CD4-positive, alpha-beta T cell (primary cell): ENCODE measurements at regions not wholly inside any gene's neighbourhood (a gene's known extent, or its start where the extent isn't known, plus 50 kb on each side); places are given as distances from the start of the nearest gene placed in this dataset.

ENCODE experiments used
- ATAC-seq: fragments of 200-7000 bp; cut with Tn5 transposase; one replicate; pipeline ENCODE4 v1.10.0; 2022; ENCODE audit warnings: mild to moderate bottlenecking; ENCODE audit not compliant: poor library complexity
- CTCF ChIA-PET: fragments of 350-600 bp; sonication (Branson Sonifier 250); formaldehyde crosslinking; loops from one replicate; lab custom pipeline; 2021; ENCODE audit warnings: antibody characterized with exemption, inconsistent platforms; lab: Charles Lee
- POLR2A ChIA-PET: fragments of 350-600 bp; sonication (Branson Sonifier 250); formaldehyde crosslinking; loops from one replicate; lab custom pipeline; 2021; ENCODE audit warnings: antibody characterized with exemption, inconsistent platforms; lab: Charles Lee
- DNase-seq, 14 experiments: peaks; one replicate each; pipeline ENCODE4 v3.0.0-alpha.2; 2013 to 2020; ENCODE audit warnings: mixed read lengths in 2 of 14
- H3K27ac ChIP-seq, 2 donors: one replicate each; pipeline versions ENCODE4 v1.5.1 to v1.7.0; 2013; ENCODE audit warnings: low read length in 2 of 2, low read depth in 1 of 2, mild to moderate bottlenecking in 1 of 2
- H3K27me3 ChIP-seq, 2 experiments: 1 replicate in 1 of 2; 2 replicates in 1 of 2; pipeline versions ENCODE4 v1.6.1 to v1.7.0; 2013; ENCODE audit warnings: low read length in 2 of 2, control low read depth in 1 of 2, mild to moderate bottlenecking in 1 of 2, moderate library complexity in 1 of 2; ENCODE audit not compliant: insufficient read depth in 2 of 2, control insufficient read depth in 1 of 2
- H3K36me3 ChIP-seq: one replicate; pipeline ENCODE4 v1.6.1; 2013; ENCODE audit warnings: low read length, control low read depth; ENCODE audit not compliant: insufficient read depth
- H3K4me1 ChIP-seq: one replicate; pipeline ENCODE4 v1.6.1; 2013; ENCODE audit warnings: low read length, control low read depth; ENCODE audit not compliant: insufficient read depth
- H3K4me3 ChIP-seq: one replicate; pipeline ENCODE4 v1.5.1; 2013; ENCODE audit warnings: mild to moderate bottlenecking, low read length, moderate library complexity
- H3K9me3 ChIP-seq, 2 experiments: 1 replicate in 1 of 2; 2 replicates in 1 of 2; pipeline versions ENCODE4 v1.6.1 to v1.7.0; 2013; ENCODE audit warnings: low read length in 2 of 2, mild to moderate bottlenecking in 2 of 2, control low read depth in 1 of 2, moderate library complexity in 1 of 2; ENCODE audit not compliant: control insufficient read depth in 1 of 2, insufficient read depth in 1 of 2
- H3K27ac Mint-ChIP-seq: one replicate; pipeline ENCODE4 v1.8.0; 2020; ENCODE audit warnings: mixed read lengths
- H3K27me3 Mint-ChIP-seq: one replicate; pipeline ENCODE4 v1.8.0; 2021; ENCODE audit warnings: mixed read lengths
- H3K36me3 Mint-ChIP-seq: one replicate; pipeline ENCODE4 v1.8.0; 2021; ENCODE audit warnings: low read depth, mixed read lengths
- H3K4me1 Mint-ChIP-seq: one replicate; pipeline ENCODE4 v1.8.0; 2021; ENCODE audit warnings: low read depth, mixed read lengths
- H3K4me3 Mint-ChIP-seq: one replicate; pipeline ENCODE4 v1.8.0; 2020; ENCODE audit warnings: mild to moderate bottlenecking, mixed read lengths
- H3K9me3 Mint-ChIP-seq: one replicate; pipeline ENCODE4 v1.8.0; 2020; ENCODE audit warnings: mixed read lengths
- intact Hi-C, 2 experiments: fragments of 100-400 bp; cut with DNase I in 1 of 2; cut with micrococcal nuclease in 1 of 2; formaldehyde crosslinking; loops; one replicate each; pipeline versions ENCODE4 v1.15.1 to v1.9.0; 2023 to 2025; cut with DNase I, micrococcal nuclease
- TF ChIP-seq, protein P1 (sequence below): fragments of 200-600 bp; IDR thresholded peaks from one replicate; pipeline ENCODE4 v1.8.0; 2022; ENCODE audit warnings: antibody characterized with exemption, mild to moderate bottlenecking

DNA sequence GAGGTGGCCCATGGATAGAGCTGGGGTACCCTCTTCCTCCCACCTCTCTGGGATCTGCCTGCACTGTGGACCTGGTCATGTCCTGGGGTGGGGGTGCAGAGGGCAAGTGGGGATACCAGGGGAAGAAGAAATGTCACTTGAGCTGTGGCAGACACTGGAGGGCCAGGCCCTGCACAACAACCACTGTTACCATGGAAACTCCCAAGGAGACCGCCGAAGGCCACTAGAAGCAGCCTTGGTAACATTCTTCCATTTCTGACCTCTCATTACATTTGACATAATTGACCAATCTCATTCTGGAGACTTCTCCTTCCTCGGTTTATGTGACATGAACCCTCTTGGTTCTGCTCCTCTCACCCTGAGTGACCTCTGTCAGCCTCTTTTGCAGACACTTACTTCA is 179.9 kb upstream of the SERP2 start:
- H3K4me3 ChIP-seq = no peak overlapping the region
- no peak overlapping the region for H3K27ac ChIP-seq
- TF ChIP-seq, protein P1, sequence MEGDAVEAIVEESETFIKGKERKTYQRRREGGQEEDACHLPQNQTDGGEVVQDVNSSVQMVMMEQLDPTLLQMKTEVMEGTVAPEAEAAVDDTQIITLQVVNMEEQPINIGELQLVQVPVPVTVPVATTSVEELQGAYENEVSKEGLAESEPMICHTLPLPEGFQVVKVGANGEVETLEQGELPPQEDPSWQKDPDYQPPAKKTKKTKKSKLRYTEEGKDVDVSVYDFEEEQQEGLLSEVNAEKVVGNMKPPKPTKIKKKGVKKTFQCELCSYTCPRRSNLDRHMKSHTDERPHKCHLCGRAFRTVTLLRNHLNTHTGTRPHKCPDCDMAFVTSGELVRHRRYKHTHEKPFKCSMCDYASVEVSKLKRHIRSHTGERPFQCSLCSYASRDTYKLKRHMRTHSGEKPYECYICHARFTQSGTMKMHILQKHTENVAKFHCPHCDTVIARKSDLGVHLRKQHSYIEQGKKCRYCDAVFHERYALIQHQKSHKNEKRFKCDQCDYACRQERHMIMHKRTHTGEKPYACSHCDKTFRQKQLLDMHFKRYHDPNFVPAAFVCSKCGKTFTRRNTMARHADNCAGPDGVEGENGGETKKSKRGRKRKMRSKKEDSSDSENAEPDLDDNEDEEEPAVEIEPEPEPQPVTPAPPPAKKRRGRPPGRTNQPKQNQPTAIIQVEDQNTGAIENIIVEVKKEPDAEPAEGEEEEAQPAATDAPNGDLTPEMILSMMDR = no peak
- Mint-ChIP-seq H3K4me3 (no peak overlapping the region), H3K4me1 (peaks cover 35% of the 10 kb centered on the region), H3K9me3 (peaks cover 2% of the 10 kb centered on the region), H3K36me3 (no peaks in the 10 kb centered on the region), H3K27ac (no peak overlapping the region), H3K27me3 (no peaks in the 10 kb centered on the region)
- DNase-seq (no peak), ATAC-seq (no peak)
- no peaks in the 10 kb centered on the region for H3K36me3 ChIP-seq
- no peaks in the 10 kb centered on the region for H3K27me3 ChIP-seq
- H3K4me1 ChIP-seq = peaks cover 13% of the 10 kb centered on the region
- ChIA-PET POLR2A (no interaction called here), CTCF (no interaction called here)
- no peaks in the 10 kb centered on the region for H3K9me3 ChIP-seq
- intact Hi-C loops = loop anchor here in 1 of 2 experiments (5.0 kb wide), 3 partner anchors 79 to 286 kb away; no protein-coding TSS in a partner anchor

DNA sequence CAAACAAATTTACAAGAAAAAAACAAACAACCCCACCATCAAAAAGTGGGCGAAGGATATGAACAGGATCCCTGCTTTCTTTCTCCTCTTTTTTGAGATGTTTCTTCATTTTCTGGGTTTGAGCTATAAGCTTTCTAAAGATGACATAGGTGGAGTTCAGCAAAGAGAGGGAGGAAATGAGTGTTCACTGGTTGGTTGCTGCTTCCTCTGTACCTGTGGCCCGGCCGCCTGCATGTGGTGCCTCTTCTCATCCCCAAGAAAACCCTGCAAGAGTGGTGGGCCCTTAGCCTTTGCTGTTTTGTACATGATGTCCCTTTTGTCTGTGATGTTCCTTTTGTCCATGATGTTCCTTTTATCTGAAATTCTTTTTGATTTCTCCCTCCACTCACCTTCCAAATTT is 178.4 kb upstream of the SERP2 start:
- H3K27ac Mint-ChIP-seq = no peak overlapping the region

DNA sequence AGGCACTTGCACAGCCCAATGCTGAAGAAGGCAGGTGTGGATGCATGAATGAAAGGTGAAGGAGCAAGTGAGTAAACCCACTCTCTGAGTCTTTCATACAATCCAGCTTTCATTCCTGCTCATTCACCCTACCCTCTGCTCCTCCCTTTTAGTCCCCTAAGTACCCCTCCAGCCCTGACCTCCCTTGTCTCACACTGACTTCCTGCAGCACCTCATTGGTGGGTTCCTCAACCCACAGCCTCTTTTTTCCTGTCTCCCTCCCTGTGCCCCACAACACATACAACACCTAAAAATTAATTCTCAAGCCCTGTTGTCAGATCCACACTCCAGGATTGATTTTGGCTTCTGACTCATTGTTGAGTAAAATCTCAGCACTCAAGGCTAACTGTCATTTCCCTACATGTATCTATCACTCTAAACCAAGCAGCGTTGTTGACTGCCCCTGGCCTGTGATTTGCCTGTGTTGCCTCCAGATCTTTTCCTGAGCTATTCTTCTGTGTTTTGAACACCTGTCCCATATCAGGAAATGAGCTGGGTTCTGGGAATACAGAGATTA is 177.3 kb upstream of the SERP2 start:
- no peaks in the 10 kb centered on the region for H3K27me3 Mint-ChIP-seq
- intact Hi-C loops = no loop called here
- no peak overlapping the region for H3K27ac Mint-ChIP-seq
- peaks cover 2% of the 10 kb centered on the region for H3K9me3 Mint-ChIP-seq
- H3K36me3 Mint-ChIP-seq = no peaks in the 10 kb centered on the region
- Histone ChIP-seq H3K4me1 (peaks cover 13% of the 10 kb centered on the region), H3K27me3 (no peaks in the 10 kb centered on the region), H3K4me3 (no peak overlapping the region), H3K9me3 (no peaks in the 10 kb centered on the region), H3K36me3 (no peaks in the 10 kb centered on the region), H3K27ac (no peak overlapping the region)
- ChIA-PET POLR2A (no interaction called here), CTCF (no interaction called here)
- peaks cover 34% of the 10 kb centered on the region for H3K4me1 Mint-ChIP-seq
- H3K4me3 Mint-ChIP-seq = no peak overlapping the region
- ATAC-seq = no peak
- no peak for DNase-seq
- TF ChIP-seq, protein P1 = no peak

More for the DNA sequence above, 178.4 kb upstream of the SERP2 start:
- Mint-ChIP-seq H3K4me3 (no peak overlapping the region), H3K9me3 (peaks cover 2% of the 10 kb centered on the region), H3K36me3 (no peaks in the 10 kb centered on the region), H3K27me3 (no peaks in the 10 kb centered on the region), H3K4me1 (peaks cover 35% of the 10 kb centered on the region)
- Histone ChIP-seq H3K9me3 (no peaks in the 10 kb centered on the region), H3K4me3 (no peak overlapping the region), H3K4me1 (peaks cover 13% of the 10 kb centered on the region), H3K36me3 (no peaks in the 10 kb centered on the region), H3K27ac (no peak overlapping the region), H3K27me3 (no peaks in the 10 kb centered on the region)
- TF ChIP-seq, protein P1 = no peak
- intact Hi-C loops = no loop called here
- no peak for ATAC-seq
- CTCF ChIA-PET = no interaction called here
- peak in 1 of 14 experiments; percentile 22 for DNase-seq
- POLR2A ChIA-PET = no interaction called here
